ENCODE measurements at regions not wholly inside any gene's neighbourhood (a gene's known extent, or its start where the extent isn't known, plus 50 kb on each side); places are given as distances from the start of the nearest gene placed in this dataset.

DNA sequence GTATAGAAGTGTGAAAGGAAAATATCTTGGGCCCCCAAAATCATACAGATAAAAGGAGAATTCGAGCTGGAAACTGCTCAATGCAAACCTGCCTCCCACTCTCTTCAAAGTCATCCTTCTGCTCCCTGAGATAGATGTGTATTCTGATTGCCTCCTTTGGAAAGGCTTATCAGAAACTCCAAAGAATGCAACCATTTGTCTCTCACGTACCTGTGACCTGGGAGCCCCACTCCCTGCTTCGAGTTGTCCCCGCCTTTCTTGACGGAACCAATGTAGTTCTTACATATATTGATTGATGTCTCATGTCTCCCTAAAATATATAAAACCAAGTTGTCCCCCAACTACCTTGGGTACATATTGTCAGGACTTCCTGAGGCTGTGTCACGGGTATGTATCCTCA, 163.8 kb downstream of the DIRAS2 start:
- intact Hi-C loops (cut with micrococcal nuclease; ENCODE audit: unreplicated experiment), result no loop called here
- TF ChIP-seq EZH2phosphoT487 (IDR thresholded peaks at IDR 0.05; ENCODE audit: borderline replicate concordance, low read depth, low read length), result no peak
- TF ChIP-seq, protein P1, sequence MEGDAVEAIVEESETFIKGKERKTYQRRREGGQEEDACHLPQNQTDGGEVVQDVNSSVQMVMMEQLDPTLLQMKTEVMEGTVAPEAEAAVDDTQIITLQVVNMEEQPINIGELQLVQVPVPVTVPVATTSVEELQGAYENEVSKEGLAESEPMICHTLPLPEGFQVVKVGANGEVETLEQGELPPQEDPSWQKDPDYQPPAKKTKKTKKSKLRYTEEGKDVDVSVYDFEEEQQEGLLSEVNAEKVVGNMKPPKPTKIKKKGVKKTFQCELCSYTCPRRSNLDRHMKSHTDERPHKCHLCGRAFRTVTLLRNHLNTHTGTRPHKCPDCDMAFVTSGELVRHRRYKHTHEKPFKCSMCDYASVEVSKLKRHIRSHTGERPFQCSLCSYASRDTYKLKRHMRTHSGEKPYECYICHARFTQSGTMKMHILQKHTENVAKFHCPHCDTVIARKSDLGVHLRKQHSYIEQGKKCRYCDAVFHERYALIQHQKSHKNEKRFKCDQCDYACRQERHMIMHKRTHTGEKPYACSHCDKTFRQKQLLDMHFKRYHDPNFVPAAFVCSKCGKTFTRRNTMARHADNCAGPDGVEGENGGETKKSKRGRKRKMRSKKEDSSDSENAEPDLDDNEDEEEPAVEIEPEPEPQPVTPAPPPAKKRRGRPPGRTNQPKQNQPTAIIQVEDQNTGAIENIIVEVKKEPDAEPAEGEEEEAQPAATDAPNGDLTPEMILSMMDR (conservative IDR thresholded peaks at IDR 0.05; ENCODE audit: low read length), result no peak
- H3K36me3 ChIP-seq (ENCODE audit: insufficient read depth, low read length), result no peaks in the 10 kb centered on the region
- no peak overlapping the region for H3K4me3 ChIP-seq (ENCODE audit: low read depth, low read length, poor library complexity, severe bottlenecking)
- no TSS peak for BruUV-seq (replicated peaks)
- H3K9me3 ChIP-seq (ENCODE audit: low read length), result no peaks in the 10 kb centered on the region
- H4K20me1 ChIP-seq (ENCODE audit: insufficient read depth, low read length), result no peaks in the 10 kb centered on the region
- no peaks in the 10 kb centered on the region for H3K9me2 ChIP-seq (ENCODE audit: insufficient read depth, low read length)
- H2AFZ ChIP-seq (ENCODE audit: low read length), result no peak overlapping the region
- no peak overlapping the region for H3K4me2 ChIP-seq (ENCODE audit: low read length)
- no peaks in the 10 kb centered on the region for H3K4me1 ChIP-seq (ENCODE audit: insufficient read depth, low read length, poor library complexity, severe bottlenecking)
- ChIA-PET POLR2A (no interaction called here), CTCF (ENCODE audit: unreplicated experiment) (no interaction called here)
- no peaks in the 10 kb centered on the region for H3K79me2 ChIP-seq (ENCODE audit: insufficient read depth, low read depth, low read length)
- DNase-seq (ENCODE audit: low spot score), result no peak
- no peak overlapping the region for H3K27ac ChIP-seq (ENCODE audit: low read depth, low read length, poor library complexity, severe bottlenecking)

GRCh38 chr9:90485028-90485427, 157.6 kb downstream of the DIRAS2 start:
- Histone ChIP-seq H3K9me2 (ENCODE audit: insufficient read depth, low read length) (no peaks in the 10 kb centered on the region), H3K4me1 (ENCODE audit: insufficient read depth, low read length, poor library complexity, severe bottlenecking) (no peaks in the 10 kb centered on the region), H3K79me2 (ENCODE audit: insufficient read depth, low read depth, low read length) (no peaks in the 10 kb centered on the region), H3K9me3 (ENCODE audit: low read length) (no peaks in the 10 kb centered on the region; the same call in 1 of the 2 replicates), H3K4me3 (ENCODE audit: low read depth, low read length, poor library complexity, severe bottlenecking) (no peak overlapping the region), H3K27ac (ENCODE audit: low read depth, low read length, poor library complexity, severe bottlenecking) (no peak overlapping the region), H3K4me2 (ENCODE audit: low read length) (no peak overlapping the region), H3K36me3 (ENCODE audit: insufficient read depth, low read length) (no peaks in the 10 kb centered on the region), H4K20me1 (ENCODE audit: insufficient read depth, low read length) (no peaks in the 10 kb centered on the region), H2AFZ (ENCODE audit: low read length) (no peak overlapping the region)
- POLR2A ChIA-PET, result no interaction called here
- BruUV-seq (replicated peaks), result no TSS peak
- no peak for DNase-seq (ENCODE audit: low spot score)
- CTCF ChIA-PET (ENCODE audit: unreplicated experiment), result no interaction called here
- intact Hi-C loops (cut with micrococcal nuclease; ENCODE audit: unreplicated experiment), result no loop called here
- TF ChIP-seq, protein P1 (conservative IDR thresholded peaks at IDR 0.05; ENCODE audit: low read length), result no peak
- no peak for TF ChIP-seq EZH2phosphoT487 (IDR thresholded peaks at IDR 0.05; ENCODE audit: borderline replicate concordance, low read depth, low read length)

DNA sequence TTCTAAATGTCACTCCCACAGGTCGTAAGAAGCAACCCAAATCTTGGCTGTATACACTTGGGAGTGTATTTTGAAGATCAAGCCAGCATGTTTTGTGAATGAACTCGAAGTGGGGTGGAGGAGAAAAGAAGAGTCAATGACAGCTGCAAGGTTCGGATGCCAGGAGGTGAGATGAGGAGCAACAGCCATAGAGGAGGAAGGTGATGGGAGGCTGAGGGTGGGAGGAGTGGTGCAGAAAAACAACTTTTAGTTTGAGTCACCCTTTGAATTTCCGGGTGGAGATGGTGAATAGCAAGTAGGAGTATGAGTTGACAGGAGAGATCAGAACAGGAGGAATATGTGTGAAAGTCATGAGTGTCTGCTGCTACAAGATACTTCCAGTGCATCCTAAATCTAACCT, 153.6 kb downstream of the DIRAS2 start:
- no peak overlapping the region for H3K27ac ChIP-seq (ENCODE audit: low read depth, low read length, poor library complexity, severe bottlenecking)
- no peaks in the 10 kb centered on the region for H4K20me1 ChIP-seq (ENCODE audit: insufficient read depth, low read length)
- H3K9me2 ChIP-seq (ENCODE audit: insufficient read depth, low read length), result no peaks in the 10 kb centered on the region
- DNase-seq (ENCODE audit: low spot score), result no peak
- no peaks in the 10 kb centered on the region for H3K79me2 ChIP-seq (ENCODE audit: insufficient read depth, low read depth, low read length)
- intact Hi-C loops (cut with micrococcal nuclease; ENCODE audit: unreplicated experiment), result no loop called here
- H2AFZ ChIP-seq (ENCODE audit: low read length), result no peak overlapping the region
- ChIA-PET CTCF (ENCODE audit: unreplicated experiment) (no interaction called here), POLR2A (no interaction called here)
- H3K9me3 ChIP-seq (ENCODE audit: low read length), result no peaks in the 10 kb centered on the region; the same call in 1 of the 2 replicates
- H3K4me2 ChIP-seq (ENCODE audit: low read length), result no peak overlapping the region
- TF ChIP-seq, protein P1 (conservative IDR thresholded peaks at IDR 0.05; ENCODE audit: low read length), result no peak
- no peak for TF ChIP-seq EZH2phosphoT487 (IDR thresholded peaks at IDR 0.05; ENCODE audit: borderline replicate concordance, low read depth, low read length)
- H3K4me1 ChIP-seq (ENCODE audit: insufficient read depth, low read length, poor library complexity, severe bottlenecking), result no peaks in the 10 kb centered on the region
- no peaks in the 10 kb centered on the region for H3K36me3 ChIP-seq (ENCODE audit: insufficient read depth, low read length)
- no peak overlapping the region for H3K4me3 ChIP-seq (ENCODE audit: low read depth, low read length, poor library complexity, severe bottlenecking)
- BruUV-seq (replicated peaks), result no TSS peak

Measured in OCI-LY7 (cell line).